ENCODE measurements at regions not wholly inside any gene's neighbourhood (a gene's known extent, or its start where the extent isn't known, plus 50 kb on each side); places are given as distances from the start of the nearest gene placed in this dataset.

DNA sequence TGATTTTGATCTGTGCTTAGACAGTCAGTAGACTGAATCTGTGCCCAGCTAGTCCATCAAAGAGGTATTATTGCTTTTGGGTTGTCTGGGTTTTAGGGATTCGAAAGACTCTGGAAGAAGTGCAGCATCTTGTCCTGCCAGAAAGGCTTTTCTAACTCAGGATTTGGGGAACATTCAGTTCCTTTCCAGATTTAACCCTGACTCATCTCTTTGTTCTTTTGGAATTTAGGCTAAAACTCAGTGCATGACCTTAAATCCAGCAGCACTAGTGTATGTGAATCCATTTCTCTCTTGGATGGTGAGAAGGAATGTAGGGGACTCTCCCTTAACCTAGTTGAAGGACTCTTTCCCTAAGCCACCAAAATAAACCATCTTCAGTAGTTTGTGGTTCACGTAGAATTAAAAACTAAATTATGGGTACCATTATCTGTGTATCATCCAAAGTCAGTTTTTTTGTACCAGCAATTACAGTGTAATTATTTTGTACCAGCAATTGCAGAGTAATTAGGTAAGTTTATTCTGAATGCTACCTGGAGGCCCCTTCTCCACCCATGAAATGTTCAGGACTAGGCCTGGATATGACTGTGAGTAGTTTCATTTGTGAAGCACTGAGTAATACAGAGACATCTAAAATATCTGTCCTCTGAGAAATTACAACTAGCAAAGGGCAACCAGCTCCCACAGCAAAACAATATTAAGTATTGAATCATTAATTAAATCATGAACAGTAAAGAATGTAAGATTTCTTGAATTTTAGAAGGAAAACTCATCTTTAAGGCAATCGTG, 384.0 kb downstream of the TMA16 start:
- no peak for DNase-seq

DNA sequence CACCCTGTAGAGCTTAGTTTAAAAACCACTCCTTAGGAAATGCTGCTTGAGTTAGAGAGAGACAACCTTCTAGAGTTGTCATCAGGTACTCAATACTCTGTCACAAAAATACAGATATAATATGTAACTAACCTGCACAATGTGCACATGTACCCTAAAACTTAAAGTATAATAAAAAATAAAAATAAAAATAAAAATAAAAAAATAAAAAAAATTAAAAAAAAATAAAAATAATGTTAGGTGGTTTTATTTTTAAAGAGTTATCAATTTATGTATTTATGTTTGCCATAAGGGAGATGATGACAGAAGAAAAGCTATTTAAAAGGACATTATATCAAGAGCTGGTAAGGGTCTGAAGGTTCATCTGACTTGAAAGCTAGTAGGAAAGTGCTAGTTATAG, 397.9 kb downstream of the TMA16 start:
- no peak for DNase-seq

DNA sequence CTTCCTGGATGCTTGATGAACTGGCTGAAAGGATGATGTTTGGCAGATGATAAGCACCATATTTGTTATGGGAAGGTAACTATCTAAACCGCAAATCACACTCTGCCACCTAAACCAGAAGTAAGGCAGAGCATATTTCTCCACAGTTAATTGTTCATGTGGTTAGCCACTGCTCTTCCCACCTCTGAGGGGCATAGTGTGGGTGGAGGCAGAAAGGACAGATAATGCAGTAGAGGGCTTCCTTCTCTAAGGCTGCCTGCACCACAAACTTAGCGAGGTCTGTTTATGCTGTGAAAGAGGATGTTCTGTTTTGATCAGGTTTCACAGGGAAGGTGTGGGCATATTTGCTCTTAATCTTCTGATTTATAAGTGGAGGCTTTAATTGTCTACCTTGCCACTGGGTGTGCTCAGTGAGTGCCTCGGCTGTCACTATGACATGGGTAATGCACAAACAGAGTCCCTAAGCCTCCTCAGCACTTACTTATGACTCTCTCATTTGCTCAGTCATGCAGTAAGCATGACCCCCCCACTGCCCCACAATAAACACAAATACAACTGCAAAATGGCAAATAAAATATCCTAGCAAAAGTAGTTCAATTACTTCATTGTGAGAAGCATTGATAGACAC, 401.0 kb downstream of the TMA16 start:
- DNase-seq = no peak

DNA sequence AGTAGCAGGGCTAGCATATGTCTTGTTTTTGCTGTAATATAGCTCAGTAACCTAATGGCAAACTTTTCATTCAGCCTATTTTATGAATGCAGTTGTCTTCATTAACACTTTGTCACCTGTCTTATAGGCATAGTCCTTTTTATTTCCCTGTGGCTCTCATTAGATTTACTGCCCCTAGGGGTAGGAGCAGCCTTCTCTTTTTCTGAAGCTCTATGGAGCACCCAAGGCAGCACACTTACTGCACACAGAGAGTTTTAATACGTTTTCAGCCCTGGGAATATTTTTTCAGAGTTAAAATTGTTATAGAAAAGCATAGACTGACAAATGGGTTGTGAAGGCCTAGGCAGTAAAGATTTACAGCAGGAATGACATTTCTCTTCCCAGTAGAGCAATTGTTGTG, 406.8 kb downstream of the TMA16 start:
- no peak for DNase-seq

DNA sequence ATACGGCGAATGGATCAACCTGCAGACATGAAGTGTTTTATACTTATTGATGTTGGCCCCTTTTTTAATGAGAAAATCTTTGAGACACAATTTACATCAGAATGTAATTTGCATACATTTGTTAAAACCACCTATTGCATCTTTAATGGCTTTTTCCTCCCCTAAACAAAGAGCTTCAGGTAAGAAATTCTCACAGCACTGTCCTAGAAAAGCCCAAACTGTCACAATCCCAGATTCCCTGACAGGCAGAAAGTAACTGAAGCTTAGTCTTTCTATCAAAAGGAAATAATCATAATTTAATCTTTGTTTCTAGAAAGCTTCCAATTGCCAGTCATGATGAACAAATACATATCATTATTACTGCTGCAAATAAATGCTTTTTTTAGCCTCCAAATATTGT, 407.9 kb downstream of the TMA16 start:
- DNase-seq = no peak

DNA sequence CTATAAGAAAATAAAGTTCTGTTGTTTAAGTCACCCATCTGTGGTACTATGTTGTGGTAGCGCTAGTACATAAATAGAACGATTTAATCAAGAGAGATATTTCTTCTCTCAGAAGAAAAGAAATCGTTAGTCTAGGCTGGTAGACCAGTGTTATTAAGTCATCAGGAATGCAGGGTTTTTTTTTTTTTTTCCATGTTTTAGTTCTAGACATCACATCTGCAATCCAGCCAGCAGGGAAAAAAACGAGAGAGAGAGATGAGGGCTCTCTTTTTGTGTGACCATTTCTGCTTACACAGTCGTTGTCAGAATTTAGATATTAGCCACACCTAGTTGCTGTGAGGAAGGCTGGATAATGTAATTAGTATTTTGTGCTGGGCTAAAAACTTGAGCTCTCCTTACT, 417.4 kb downstream of the TMA16 start:
- DNase-seq = no peak

DNA sequence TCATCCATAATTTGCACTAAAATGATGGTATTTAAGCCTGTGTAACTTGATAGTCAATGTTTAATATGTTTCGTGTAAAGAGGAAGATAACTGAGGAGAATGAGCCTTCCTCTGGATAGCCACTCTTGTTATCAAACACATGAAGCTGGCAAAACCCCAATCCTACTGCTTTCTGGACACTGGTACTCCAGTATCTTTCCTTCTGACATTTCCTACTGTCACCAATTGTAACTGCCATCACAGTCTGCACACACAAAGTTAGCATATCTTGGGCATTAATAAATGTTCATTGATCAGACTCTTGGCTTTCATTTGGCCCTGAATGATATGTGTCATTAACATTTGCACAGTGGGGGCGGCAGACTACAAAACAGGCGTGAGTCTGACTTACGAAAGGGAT, 419.1 kb downstream of the TMA16 start:
- DNase-seq = no peak

DNA sequence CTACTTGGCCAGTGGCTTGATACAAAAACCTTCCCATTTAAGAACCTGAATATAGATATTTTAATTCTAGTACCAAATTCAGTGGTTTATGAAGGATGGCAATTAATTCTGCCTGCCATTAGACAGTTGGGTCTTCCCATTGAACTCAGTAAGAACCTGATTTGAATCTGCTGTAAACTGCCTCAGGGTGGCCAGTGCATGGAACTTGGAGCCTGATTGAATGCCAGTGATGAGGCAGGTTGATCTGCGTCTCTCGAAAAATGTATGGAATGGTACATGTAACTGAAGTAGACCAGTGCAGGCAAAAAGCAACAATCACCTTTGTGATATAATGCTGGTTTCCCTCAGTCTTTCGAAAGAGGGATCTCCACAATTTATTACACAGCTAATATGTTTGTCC, 421.4 kb downstream of the TMA16 start:
- no peak for DNase-seq

DNA sequence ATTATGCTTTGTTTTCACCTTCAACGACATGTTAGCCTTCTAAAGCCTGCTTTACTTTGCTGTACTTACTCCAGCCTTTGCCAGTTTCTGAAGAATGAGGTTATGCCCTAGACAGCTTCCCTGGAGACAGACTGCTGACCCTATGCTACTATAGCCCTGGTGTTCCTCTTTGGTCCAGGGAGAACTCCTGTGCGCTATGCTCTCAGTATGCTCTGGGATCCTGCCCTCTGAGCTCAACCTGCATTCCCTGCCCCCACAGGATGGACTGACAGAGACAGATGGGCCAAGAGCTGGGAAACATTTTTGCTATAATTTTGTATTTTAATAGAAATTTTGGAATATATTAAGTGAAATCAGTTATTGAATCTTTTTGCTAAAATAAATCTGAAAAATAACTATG, 425.9 kb downstream of the TMA16 start:
- DNase-seq = no peak

DNA sequence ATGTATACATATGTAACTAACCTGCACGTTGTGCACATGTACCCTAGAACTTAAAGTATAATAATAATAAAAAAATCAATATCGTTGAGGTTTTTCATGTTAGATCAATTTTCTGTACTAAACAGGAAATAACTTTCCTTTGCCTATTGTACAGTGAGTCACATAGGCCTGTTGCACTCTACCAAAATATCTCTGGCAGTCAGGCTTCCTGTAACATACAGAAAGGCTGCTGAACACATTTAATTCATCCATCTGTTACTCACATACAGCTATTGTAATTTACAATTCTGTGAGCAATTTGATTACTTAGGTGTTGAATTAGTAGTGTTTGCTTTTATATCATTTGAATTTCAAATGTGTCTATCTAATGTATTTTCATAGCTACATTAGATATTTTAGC, 427.8 kb downstream of the TMA16 start:
- DNase-seq = no peak

DNA sequence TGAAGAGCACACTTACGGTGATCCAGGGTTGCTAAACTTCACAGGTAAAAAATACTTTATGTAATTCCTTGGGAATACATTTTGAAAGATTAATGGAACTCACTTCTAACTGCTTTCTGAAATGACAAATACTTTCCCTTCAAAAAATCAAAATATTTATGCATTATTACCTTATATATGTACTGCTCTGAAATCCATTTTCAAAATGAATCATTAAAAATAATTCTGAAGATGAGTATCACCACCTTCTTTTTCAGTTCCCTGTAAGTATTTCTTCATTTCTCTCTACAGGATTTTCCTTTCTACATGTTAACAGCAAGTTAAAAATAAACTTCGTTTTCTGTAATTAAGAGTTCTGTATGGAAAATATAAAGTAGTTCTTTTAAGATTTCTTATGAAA, 428.6 kb downstream of the TMA16 start:
- DNase-seq = no peak

DNA sequence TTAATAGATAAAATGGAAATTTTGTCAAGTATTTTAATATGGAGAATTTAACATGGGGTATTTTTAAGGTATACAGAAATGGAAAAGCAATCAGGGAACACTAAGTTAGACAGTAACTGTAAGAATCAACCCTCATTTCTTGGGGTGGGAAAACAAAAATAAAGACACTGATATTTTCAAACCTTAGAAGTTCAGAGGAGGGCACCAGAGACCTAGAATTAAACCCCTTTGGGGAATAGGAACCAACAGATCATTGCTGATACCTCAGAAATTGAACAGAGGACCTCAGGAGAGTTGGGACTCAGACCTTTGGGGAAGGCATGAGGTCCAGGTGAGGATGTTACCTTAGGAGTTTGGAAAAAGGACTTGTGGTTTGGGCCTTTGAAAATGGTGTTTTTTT, 435.6 kb downstream of the TMA16 start:
- DNase-seq = no peak

DNA sequence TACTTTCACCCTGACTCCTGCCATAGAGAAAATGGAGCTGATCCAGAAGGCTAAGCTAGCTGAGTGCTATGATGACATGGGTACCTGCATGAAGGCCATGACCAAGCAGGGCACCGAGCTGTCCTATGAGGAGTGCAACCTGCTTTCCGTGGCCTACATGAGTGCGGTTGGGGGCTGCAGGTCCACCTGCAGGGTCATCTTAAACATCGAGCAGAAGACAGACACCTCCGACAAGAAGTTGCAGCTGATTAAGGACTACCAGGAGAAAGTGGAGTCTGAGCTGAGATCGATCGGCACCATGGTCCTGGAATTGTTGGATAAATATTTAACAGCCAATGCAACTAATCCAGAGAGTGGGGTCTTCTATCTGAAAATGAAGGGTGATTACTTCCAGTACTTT, 438.0 kb downstream of the TMA16 start:
- DNase-seq = no peak

DNA sequence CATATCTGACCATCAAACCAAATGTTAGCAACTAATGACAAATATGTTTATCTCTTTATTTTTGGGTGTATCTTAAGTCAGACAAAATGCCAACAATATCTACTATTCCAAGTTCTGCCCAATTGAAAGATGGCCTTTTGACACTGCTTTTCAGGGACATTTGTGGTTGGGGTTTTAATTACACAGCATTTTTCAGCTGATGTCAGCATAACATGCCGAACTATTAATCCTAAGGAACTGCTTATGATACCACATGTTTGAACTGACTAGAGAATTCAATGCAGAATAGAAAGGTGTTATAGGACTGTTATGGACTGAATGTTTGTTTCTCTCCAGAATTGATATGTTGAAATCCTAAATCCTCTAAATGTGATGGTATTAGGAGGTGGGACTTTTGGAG, 445.1 kb downstream of the TMA16 start:
- no peak for DNase-seq

DNA sequence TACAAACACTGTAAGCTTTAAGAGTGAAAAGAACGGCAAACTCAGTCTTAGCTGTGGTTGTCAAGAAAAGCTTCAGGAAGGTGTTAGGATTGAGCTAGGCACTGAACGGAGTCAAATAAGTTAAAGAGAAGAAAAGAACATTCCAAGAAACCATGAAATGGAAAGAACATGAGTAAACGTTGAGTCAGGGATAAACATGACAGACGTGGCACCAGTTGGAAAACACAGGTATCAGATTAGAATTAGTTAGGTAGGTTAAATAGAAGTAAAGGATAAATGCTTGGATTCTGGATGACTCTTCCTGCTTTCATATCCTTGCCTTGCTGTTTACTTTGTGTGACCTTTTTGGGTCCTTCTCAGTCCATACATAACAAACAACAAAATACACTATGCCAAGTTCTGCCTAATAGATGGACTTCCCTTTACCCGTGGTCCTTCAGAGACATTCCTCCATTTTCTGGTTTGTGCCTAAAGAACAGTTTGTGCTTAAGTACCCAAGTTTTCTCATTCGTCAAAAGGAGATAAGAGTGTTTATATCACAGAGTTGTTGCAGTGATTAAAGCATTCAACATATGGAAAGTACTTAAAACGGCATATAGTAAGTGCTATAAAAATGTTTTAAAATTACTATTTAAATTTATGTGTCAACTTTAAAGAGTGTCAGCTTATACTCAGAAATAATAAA, 446.9 kb downstream of the TMA16 start:
- DNase-seq = no peak

DNA sequence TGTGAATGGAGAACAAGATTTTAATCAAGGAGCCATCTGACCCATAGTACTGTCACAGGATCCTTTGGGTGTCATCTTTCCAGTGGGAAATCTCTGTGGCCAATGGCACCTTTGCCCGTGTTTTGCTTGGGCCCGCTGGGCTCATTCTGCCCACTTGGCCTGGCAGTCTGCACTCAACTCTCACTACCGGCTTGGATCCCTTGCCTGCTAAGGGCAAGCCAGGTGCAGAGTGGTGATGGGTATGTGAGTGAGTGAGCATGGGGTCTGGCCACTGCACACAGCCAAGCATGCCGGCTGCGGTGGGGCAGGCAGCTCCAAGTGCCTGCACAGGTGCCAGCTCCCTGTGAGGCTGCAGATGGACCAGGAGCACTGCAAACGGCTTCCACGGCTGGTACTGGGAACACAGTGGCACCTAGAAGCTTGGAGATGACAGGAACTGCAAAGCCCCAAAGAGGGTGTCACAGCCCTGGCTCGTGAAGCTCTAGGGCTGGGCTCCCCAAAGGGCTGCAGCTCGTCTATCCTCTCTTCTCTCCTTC, 454.5 kb downstream of the TMA16 start:
- DNase-seq = no peak

DNA sequence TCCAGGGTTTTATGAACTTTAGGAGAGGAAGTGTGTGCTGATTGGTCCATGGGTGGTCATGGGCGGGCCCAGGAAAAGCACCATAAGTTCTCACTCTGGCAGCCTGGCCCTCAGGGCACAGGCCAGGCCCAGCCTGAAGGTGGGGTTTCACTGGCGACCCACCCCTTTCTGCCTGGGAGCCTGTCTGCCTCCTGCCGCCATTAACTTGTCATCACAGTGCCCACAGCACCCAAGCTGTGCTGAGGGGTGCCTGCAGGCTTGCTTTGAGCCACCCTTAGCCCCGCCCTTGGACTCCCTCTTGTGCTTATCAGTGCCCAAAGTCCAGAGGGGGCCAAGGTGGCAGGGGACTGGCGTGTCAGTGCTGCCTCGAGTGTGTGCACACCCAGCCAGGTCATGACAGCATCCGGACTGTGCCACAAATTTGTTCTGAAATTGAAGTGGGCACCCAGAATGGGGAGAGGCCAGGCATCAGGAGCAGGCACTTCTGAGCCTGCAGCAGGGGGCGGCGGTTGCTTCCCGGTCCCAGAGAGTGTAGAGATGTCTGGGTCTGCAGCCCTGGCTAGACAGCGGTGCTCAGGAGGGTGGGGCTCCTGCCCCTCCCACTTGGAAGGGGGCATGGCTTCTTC, 455.6 kb downstream of the TMA16 start:
- no peak for DNase-seq

DNA sequence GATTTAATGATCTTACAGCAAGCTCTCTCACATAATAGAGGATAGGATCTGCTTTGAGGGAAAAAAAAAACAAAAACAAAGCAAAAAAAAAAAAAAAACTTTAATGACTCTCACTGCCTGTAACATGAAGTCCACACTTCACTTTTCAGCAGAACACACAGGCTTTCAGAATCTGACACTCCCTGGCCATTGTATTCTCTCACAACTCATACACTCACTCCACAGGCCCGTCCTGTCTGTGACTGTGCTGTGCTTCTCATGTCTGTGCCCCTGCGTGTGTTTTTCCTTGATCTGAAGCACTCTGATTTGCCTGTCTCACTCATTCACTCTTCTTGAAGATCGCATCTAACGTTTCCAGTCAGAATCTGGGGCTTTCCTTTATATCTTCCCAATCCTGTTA, 460.8 kb downstream of the TMA16 start:
- no peak for DNase-seq

DNA sequence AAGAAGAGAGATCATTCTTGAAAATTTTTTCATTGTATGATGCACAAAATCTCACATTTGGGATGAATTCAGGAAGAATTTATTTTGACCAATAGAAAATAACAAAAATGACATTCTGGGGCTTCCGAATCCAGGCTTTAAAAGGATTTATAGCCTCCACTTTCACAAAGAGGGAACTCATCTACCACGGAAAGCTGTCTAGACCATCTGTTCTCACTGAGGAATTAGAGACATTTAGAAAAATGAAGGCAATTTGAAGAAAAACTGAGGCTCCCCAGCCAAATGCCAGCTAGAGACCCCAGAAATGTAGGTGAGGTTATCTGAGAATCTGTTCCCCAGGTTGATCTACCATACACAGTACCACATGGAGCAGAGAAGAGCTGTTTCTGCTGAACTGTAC, 464.3 kb downstream of the TMA16 start:
- no peak for DNase-seq

DNA sequence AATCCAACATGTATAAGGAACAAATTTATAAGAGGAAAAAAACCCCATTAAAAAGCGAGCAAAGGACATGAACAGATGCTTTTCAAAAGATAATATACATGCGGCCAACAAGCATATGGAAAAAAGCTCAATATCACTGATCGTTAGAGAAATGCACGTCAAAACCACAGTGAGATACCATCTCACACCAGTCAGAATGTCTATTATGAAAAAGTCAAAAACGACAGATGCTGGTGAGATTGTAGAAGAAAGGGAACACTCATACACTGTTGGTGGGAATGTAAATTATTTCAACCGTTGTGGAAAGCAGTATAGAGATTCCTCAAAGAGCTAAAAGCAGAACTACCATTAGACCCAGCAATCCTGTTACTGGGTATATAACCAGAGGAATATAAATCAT, 465.4 kb downstream of the TMA16 start:
- DNase-seq = no peak

DNA sequence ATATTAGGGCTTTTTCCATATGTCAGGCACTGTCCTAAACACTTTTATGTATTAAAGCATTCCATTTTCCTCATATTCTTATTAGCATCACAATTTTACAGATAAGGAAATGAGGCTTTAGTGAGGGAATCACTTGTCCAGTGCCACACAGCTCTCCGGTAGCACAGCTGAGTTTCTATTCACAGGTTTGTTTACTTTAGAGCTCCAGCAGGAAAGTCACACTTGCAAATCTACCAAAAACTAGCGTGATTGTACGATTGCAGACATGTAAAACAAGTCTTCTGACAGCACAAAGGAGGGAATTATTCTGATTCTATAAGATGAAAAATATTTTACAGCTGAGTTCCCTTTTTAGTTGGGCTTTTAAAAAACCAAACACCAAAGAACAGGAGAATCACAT, 472.1 kb downstream of the TMA16 start:
- DNase-seq = no peak

DNA sequence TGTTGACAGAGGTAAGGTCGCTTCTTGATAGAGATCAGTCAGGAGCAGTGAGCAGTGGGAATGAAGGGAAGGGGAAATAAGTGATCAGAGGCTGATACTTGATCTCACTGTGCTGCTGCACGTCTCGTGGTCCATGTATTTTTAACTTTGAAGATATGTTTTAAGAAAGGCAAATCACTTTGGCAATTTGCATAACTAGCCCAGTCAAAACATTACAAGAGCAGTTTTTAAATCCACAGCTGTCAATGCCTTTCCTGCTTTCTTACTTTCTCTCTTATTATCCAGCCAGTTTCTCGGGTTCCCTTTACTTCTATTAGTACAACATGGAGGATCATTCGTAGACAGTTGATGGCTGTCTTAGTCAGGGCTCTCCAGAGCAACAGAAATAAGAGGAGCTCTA, 472.8 kb downstream of the TMA16 start:
- DNase-seq = no peak

DNA sequence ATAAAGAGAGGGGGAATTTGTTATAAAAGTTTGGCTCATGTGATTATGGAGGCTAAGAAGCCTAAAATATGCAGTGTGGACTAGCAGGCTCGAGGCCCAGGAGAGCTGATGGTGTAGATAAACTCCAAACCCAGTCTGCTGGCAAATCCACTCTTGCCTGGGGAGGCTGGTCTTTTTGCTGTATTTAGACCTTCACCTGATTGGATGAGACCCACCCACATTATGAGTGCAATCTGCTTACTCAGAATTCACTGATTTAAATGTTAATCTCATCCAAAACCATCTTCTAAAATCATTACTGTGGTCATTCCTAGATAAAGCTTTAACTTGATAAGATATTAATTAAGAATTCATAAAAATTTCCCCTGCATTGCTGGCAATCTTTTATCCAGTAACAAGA, 473.2 kb downstream of the TMA16 start:
- no peak for DNase-seq

DNA sequence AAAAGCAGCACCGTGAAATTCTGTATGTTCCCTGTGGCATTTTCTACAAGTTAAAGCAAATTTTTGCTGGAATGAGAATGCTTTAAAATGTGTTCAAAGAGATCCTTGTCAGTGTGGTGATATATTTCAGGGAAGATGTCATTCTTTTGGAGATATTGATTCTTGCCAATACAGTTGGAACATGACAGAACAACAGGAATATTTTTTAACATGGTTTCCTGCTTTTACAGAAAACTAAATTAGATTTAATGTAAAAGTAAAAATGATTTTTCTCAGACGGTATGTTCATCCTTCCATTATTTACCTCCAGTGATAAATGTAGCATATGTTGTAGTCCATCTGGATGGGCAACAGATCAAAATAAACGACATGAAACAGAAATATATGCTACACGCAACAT, 474.8 kb downstream of the TMA16 start:
- DNase-seq = no peak
